ENCODE measurements at regions not wholly inside any gene's neighbourhood (a gene's known extent, or its start where the extent isn't known, plus 50 kb on each side); places are given as distances from the start of the nearest gene placed in this dataset.

DNA sequence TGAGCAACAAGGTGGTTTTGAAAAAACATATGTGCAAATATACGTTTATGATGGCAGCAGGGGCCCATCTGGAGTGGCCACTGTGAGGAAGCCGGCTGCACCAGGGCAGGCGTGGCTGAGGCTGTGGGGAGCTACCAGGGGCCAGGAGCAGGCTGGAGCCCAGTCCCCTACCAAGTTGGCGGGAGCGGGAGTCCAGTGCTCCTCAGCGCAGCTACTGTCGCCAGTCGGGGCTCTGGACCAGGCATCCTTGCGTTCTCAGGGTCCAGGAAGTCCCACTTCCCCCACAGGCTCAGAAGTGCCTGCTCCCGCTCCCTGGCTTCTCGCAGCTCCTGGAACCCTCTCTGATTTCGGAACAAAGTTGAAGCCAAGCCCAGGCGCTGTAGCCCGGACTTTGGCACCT is 1377.5 kb upstream of the FLRT2 start:
- TF ChIP-seq EZH2 (IDR thresholded peaks at IDR 0.05) (no peak), POLR2AphosphoS5 (IDR thresholded peaks at IDR 0.05; ENCODE audit: borderline replicate concordance, low read depth, low read length) (no peak), FOXP2 (optimal IDR thresholded peaks at IDR 0.05; ENCODE audit: control extremely low read depth, extremely low read length, insufficient read depth) (no peak)
